Uterus (tissue), 2 donors: ENCODE measurements at regions not wholly inside any gene's neighbourhood (a gene's known extent, or its start where the extent isn't known, plus 50 kb on each side); places are given as distances from the start of the nearest gene placed in this dataset.

Experiments used
- CTCF ChIP-seq, 4 experiments: fragments of 200-600 bp in 2 of 4; fragments of 450-650 bp in 2 of 4; sonication (generic) in 2 of 4; IDR thresholded peaks; one replicate each; pipeline ENCODE4 v1.5.1; 2016 to 2019; ENCODE audit warnings: antibody characterized with exemption in 4 of 4, mild to moderate bottlenecking in 2 of 4, moderate library complexity in 1 of 4
- POLR2A ChIP-seq, 2 donors: fragments of 450-650 bp; IDR thresholded peaks; one replicate each; pipeline ENCODE4 v1.6.1; 2016; ENCODE audit warnings: antibody characterized with exemption in 2 of 2, mild to moderate bottlenecking in 1 of 2, moderate library complexity in 1 of 2

- TF ChIP-seq CTCF (IDR thresholded peaks at IDR 0.05), result no peak
- TF ChIP-seq POLR2A (IDR thresholded peaks at IDR 0.05), result no peak
Measured at GRCh38 chr6:81613606-81614005, 138.9 kb downstream of the TENT5A start.
